ENCODE measurements at regions not wholly inside any gene's neighbourhood (a gene's known extent, or its start where the extent isn't known, plus 50 kb on each side); places are given as distances from the start of the nearest gene placed in this dataset.

DNA sequence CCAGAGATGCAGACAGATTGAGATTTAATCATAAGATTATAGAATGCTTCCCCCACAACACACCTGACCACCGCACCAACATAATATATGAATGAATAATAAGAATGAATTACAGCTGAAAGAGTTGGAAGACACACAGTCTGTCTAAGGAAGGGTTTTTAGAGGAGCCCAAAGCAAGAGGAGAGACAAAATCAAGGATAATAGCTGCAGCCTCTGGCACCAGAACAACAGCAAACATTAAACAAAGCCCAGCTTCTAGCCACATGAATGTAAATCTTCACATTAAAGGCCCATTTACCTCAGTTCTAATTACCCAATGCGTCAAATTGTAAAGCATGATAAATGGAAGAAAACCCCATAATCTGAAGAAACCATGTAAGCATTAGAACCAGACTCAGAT lies 133.9 kb downstream of the SPCS3 start:
- H3K4me1 ChIP-seq (ENCODE audit: insufficient read depth, low read length): no peaks in the 10 kb centered on the region
- H3K9ac ChIP-seq (ENCODE audit: low read length): no peak overlapping the region
- no peak for FAIRE-seq
- no peaks in the 10 kb centered on the region for H3K27me3 Mint-ChIP-seq (ENCODE audit: low read depth, unreplicated experiment)
- H3K27ac Mint-ChIP-seq (ENCODE audit: unreplicated experiment): no peak overlapping the region
- no peaks in the 10 kb centered on the region for H3K9me3 ChIP-seq (ENCODE audit: insufficient read depth, low read depth, low read length)
- H3K27me3 ChIP-seq (ENCODE audit: insufficient read depth, low read length): no peaks in the 10 kb centered on the region
- no peak for DNase-seq (ENCODE audit: low read depth)
- no peak overlapping the region for H3K4me2 ChIP-seq (ENCODE audit: low read length)
- no peaks in the 10 kb centered on the region for H4K20me1 ChIP-seq (ENCODE audit: insufficient read depth, low read length)
- no peaks in the 10 kb centered on the region for H3K79me2 ChIP-seq (ENCODE audit: insufficient read depth, low read length)
- no peak overlapping the region for H3K4me3 Mint-ChIP-seq (ENCODE audit: unreplicated experiment)
- no peaks in the 10 kb centered on the region for H3K36me3 Mint-ChIP-seq (ENCODE audit: low read depth, unreplicated experiment)
- no peaks in the 10 kb centered on the region for H3K36me3 ChIP-seq (ENCODE audit: insufficient read depth, low read length)
- no peak overlapping the region for H3K27ac ChIP-seq (ENCODE audit: low read depth, low read length)
- no peak overlapping the region for H3K4me3 ChIP-seq (ENCODE audit: insufficient read depth, low read depth, low read length)
- no peaks in the 10 kb centered on the region for H3K9me3 Mint-ChIP-seq (ENCODE audit: unreplicated experiment)
- H3K4me1 Mint-ChIP-seq (ENCODE audit: low read depth, unreplicated experiment): no peaks in the 10 kb centered on the region
- TF ChIP-seq EZH2 (IDR thresholded peaks at IDR 0.05; ENCODE audit: insufficient read depth, low read length): no peak
- TF ChIP-seq, protein P1, sequence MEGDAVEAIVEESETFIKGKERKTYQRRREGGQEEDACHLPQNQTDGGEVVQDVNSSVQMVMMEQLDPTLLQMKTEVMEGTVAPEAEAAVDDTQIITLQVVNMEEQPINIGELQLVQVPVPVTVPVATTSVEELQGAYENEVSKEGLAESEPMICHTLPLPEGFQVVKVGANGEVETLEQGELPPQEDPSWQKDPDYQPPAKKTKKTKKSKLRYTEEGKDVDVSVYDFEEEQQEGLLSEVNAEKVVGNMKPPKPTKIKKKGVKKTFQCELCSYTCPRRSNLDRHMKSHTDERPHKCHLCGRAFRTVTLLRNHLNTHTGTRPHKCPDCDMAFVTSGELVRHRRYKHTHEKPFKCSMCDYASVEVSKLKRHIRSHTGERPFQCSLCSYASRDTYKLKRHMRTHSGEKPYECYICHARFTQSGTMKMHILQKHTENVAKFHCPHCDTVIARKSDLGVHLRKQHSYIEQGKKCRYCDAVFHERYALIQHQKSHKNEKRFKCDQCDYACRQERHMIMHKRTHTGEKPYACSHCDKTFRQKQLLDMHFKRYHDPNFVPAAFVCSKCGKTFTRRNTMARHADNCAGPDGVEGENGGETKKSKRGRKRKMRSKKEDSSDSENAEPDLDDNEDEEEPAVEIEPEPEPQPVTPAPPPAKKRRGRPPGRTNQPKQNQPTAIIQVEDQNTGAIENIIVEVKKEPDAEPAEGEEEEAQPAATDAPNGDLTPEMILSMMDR (IDR thresholded peaks at IDR 0.05; ENCODE audit: insufficient read depth, low read depth, low read length): no peak
- H2AFZ ChIP-seq (ENCODE audit: low read depth, low read length): no peak overlapping the region

- no peak for FAIRE-seq
Measured at GRCh38 chr4:176464748-176465147, 145.0 kb downstream of the SPCS3 start.

DNA sequence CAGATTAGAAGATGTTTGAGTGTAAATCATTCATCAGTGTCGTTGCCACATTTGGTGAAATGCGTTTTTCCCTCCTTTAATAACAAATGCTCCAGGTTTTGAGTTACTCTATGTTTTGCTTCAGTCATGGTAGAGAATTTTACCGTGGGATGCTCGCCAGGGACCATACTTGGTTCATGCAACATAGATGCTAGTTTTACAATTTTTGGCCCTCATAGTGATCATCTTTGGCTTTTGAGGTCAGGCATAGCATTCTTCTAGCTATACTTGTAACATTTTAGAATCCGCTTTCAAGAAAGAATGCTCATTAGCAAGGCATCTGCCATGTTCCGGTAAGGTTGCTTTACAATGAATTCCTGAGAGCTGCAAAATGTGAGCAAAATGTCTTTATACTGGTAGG lies 147.2 kb downstream of the SPCS3 start:
- Mint-ChIP-seq H3K27ac (ENCODE audit: unreplicated experiment) (no peak overlapping the region), H3K36me3 (ENCODE audit: low read depth, unreplicated experiment) (no peaks in the 10 kb centered on the region), H3K4me1 (ENCODE audit: low read depth, unreplicated experiment) (peaks cover 2% of the 10 kb centered on the region), H3K4me3 (ENCODE audit: unreplicated experiment) (no peak overlapping the region), H3K9me3 (ENCODE audit: unreplicated experiment) (no peaks in the 10 kb centered on the region), H3K27me3 (ENCODE audit: low read depth, unreplicated experiment) (no peaks in the 10 kb centered on the region)
- Histone ChIP-seq H3K4me1 (ENCODE audit: insufficient read depth, low read length) (no peaks in the 10 kb centered on the region), H3K9me3 (ENCODE audit: insufficient read depth, low read depth, low read length) (no peaks in the 10 kb centered on the region), H3K27ac (ENCODE audit: low read depth, low read length) (no peak overlapping the region), H3K4me3 (ENCODE audit: insufficient read depth, low read depth, low read length) (no peak overlapping the region), H3K79me2 (ENCODE audit: insufficient read depth, low read length) (no peaks in the 10 kb centered on the region), H3K4me2 (ENCODE audit: low read length) (no peak overlapping the region), H4K20me1 (ENCODE audit: insufficient read depth, low read length) (no peaks in the 10 kb centered on the region), H3K36me3 (ENCODE audit: insufficient read depth, low read length) (no peaks in the 10 kb centered on the region), H2AFZ (ENCODE audit: low read depth, low read length) (no peak overlapping the region), H3K9ac (ENCODE audit: low read length) (no peak overlapping the region), H3K27me3 (ENCODE audit: insufficient read depth, low read length) (no peaks in the 10 kb centered on the region)
- TF ChIP-seq EZH2 (IDR thresholded peaks at IDR 0.05; ENCODE audit: insufficient read depth, low read length): no peak
- TF ChIP-seq, protein P1 (IDR thresholded peaks at IDR 0.05; ENCODE audit: insufficient read depth, low read depth, low read length): no peak
- DNase-seq (ENCODE audit: low read depth): peak; percentile 69
- FAIRE-seq: peak; percentile 5

More at GRCh38 chr4:176464748-176465147, 145.0 kb downstream of the SPCS3 start:
- no peaks in the 10 kb centered on the region for H3K9me3 Mint-ChIP-seq (ENCODE audit: unreplicated experiment)
- Histone ChIP-seq H3K27me3 (ENCODE audit: insufficient read depth, low read length) (no peaks in the 10 kb centered on the region), H3K36me3 (ENCODE audit: insufficient read depth, low read length) (no peaks in the 10 kb centered on the region), H3K4me3 (ENCODE audit: insufficient read depth, low read depth, low read length) (no peak overlapping the region), H3K79me2 (ENCODE audit: insufficient read depth, low read length) (no peaks in the 10 kb centered on the region), H3K4me2 (ENCODE audit: low read length) (no peak overlapping the region), H4K20me1 (ENCODE audit: insufficient read depth, low read length) (no peaks in the 10 kb centered on the region), H3K9ac (ENCODE audit: low read length) (no peak overlapping the region), H3K9me3 (ENCODE audit: insufficient read depth, low read depth, low read length) (no peaks in the 10 kb centered on the region), H2AFZ (ENCODE audit: low read depth, low read length) (no peak overlapping the region), H3K27ac (ENCODE audit: low read depth, low read length) (no peak overlapping the region), H3K4me1 (ENCODE audit: insufficient read depth, low read length) (no peaks in the 10 kb centered on the region)
- H3K27me3 Mint-ChIP-seq (ENCODE audit: low read depth, unreplicated experiment): no peaks in the 10 kb centered on the region
- DNase-seq (ENCODE audit: low read depth): no peak
- TF ChIP-seq EZH2 (IDR thresholded peaks at IDR 0.05; ENCODE audit: insufficient read depth, low read length): no peak
- TF ChIP-seq, protein P1 (IDR thresholded peaks at IDR 0.05; ENCODE audit: insufficient read depth, low read depth, low read length): no peak
- no peak overlapping the region for H3K27ac Mint-ChIP-seq (ENCODE audit: unreplicated experiment)
- H3K4me1 Mint-ChIP-seq (ENCODE audit: low read depth, unreplicated experiment): peaks cover 2% of the 10 kb centered on the region
- no peak overlapping the region for H3K4me3 Mint-ChIP-seq (ENCODE audit: unreplicated experiment)
- H3K36me3 Mint-ChIP-seq (ENCODE audit: low read depth, unreplicated experiment): no peaks in the 10 kb centered on the region

All from astrocyte (in vitro differentiated cells and primary cell).